Esophagus mucosa (tissue), 1 donor: ENCODE measurements at regions not wholly inside any gene's neighbourhood (a gene's known extent, or its start where the extent isn't known, plus 50 kb on each side); places are given as distances from the start of the nearest gene placed in this dataset.
"Not testable (repeated sequence)": the region's sequence is repeated elsewhere in the genome, so short reads cannot be mapped to it uniquely, and the experiment has no call there.

ENCODE experiments used
- ATAC-seq: fragments of 200-7000 bp; cut with Tn5 transposase; one replicate; pipeline ENCODE4 v1.9.1; 2020
- donor health status: DM: yes; HTN: yes; CAD: no.

DNA sequence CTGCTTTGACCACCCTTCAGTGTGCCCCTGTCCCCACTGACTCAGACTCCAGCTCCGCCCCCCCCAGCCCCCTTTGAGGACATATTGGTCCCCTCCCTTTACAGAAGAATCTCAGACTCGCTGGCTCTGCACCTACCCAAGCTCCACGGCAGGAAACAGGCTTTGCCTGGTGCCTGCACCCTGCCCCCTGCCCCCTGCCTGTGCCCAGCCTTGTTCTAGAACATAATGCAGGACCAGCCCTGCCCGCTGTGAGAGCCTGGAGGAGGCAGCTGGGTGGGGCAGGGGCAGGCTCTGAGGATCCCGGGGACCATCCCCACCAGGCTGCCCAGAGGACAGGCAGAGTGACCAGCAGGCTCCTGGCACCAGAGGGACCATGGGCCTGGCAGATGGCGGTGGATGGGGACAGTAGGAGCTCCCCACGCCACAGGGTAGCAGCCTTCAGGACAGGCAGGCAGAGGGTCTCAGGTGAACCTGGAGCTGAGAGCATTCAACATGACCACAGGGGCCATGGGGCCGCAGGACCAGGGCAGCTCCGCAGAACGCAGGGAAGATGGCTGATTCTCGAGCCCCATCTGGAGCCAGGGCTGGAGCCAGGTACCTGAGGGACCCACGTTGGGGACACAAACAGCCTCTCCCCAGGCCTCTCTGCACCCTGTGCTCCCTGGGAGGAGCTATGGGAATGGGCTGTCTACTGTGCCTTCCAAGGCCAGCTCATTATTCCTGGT is 165.0 kb upstream of the FOXD4L5 start:
- not testable (repeated sequence) for ATAC-seq

DNA sequence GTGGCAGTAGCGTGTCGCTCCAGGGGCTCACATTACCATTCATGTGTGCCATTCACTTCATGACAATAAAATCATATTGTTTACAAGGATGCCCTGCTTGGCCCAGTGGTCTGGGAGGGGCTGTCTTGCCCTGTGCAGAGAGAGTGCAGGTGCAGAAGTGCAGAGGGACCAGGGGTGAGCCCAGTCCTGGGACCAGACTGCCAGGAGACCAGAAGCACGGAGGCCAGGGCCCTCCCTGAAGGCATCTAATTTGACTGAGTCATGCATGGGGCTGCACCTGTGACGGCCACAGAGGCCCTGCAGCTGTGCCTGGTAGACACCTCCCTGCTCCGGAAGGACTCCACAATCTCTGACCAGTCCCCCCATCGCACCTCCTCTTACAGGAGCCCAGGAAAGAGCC is 164.4 kb upstream of the FOXD4L5 start:
- no peak for ATAC-seq

GRCh38 chr9:65447146-65447545 is 162.1 kb upstream of the FOXD4L5 start:
- not testable (repeated sequence) for ATAC-seq

GRCh38 chr9:65445991-65446390 is 161.0 kb upstream of the FOXD4L5 start:
- not testable (repeated sequence) for ATAC-seq

DNA sequence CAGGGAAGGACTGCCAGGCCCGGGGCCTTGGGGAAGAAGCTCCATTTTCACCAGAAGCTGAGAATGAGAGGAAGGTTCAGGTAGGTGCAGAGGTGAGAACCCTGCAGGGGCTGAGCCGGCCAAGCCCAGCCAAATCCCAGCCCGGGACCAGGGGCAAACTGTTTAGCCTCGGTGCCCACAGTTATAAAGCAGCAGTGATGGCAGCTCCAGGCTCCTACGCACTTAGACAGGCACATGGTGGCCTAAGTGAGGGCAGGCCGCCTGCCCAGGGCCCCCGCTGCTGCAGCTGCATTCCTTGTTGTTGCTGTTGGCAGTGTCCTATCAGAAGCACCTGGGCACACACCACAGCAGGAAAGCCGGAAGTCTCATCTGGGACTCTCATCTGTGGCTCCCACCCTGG is 159.9 kb upstream of the FOXD4L5 start:
- no peak for ATAC-seq

DNA sequence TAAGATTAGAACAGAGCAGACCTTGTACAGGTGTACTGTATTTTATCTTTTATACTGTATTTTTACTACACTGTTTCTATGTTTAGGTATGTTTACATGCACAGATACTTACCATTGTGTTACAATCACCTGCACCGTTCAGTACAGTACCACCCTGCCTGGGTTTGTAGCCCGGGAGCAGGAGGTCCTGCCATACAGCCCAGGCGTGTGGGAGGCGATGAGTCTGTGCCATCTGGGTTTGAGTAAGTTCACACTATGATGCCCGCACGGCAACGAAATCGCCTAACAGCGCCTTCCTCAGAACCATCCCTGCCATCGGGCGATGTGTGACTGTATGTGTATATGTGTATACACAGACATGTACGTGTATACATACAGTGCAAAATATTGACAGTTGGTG is 157.1 kb upstream of the FOXD4L5 start:
- not testable (repeated sequence) for ATAC-seq

- ATAC-seq = not testable (repeated sequence)
Measured at GRCh38 chr9:65441324-65441920, 156.4 kb upstream of the FOXD4L5 start.

DNA sequence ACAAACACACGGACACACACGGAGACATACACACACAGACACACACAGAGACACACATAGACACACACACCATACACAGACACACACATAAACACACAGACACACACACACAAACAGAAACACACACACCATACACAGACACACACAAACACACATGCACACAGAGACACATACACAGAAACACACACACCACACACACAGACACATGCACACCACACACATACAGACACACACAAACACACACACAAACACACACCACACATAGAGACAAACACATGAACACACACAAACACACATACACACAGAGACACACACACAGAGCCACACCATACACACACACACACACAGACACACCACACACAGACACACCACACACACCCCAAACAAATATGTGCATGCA is 152.7 kb upstream of the FOXD4L5 start:
- no peak for ATAC-seq

- ATAC-seq = no peak
Measured at GRCh38 chr9:65435464-65435863, 150.5 kb upstream of the FOXD4L5 start.

GRCh38 chr9:65432722-65433323 is 147.8 kb upstream of the FOXD4L5 start:
- ATAC-seq = no peak

- no peak for ATAC-seq
Measured at GRCh38 chr9:65432051-65432450, 147.0 kb upstream of the FOXD4L5 start.

DNA sequence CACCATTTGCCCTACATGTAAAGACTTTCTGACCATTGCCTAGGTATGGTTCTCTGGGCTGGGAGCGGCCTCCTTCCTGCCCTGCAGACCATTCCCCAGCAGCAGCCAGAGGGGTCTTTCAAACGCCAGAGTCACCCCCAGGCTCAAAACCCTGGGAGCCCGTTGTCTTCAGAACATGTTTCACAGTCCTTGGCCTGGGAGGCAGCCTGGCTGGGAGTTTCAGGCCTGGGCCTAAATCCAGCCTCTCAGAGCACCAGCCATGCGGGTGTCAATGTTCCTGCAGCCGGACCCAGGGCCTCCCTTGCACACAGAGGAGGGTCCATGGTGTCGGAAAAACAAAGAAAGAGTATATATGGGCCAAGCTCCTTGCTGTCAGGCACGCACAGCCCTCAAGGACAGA is 145.2 kb upstream of the FOXD4L5 start:
- no peak for ATAC-seq

- ATAC-seq = not testable (repeated sequence)
Measured at GRCh38 chr9:65427361-65427760, 142.4 kb upstream of the FOXD4L5 start.

DNA sequence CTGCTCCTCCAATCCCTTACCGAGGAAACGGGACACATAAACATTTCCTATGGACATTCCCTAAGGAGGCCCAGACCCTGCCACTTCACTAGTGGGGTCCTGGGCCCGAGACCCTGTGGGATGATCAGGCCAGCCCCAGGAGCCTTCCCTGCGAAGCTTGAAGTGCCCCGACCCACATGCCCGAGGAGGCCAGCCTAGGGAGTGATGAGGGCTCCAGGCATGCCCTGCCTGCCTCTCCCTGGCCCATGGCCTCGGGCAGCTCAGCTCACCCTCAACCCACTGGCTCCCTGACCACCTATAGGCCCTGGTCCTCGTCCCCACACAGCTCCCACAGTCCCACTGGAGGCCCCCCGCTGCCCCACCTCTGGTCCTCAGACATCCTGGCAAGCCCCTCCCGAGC is 141.8 kb upstream of the FOXD4L5 start:
- ATAC-seq = not testable (repeated sequence)

DNA sequence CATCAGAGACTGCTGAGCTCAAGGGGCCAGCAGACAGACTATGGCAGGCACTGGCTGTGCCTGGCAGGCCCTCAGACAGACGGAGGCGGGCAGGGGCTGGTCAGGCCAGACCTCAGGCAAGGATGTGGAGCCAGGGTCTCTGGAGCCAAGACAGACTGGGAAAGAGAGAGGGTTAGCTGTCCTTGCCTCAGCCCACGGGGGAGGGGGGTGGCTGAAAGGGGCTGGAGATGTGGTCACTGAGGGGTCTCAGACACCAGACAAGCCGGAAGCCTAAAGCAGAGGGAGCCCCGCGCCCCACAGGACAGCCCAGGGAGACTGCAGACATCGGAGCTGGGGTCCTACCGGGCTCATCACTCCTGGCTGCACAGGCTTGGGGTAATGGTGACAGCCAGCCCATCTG is 141.2 kb upstream of the FOXD4L5 start:
- ATAC-seq = peak; percentile 19

DNA sequence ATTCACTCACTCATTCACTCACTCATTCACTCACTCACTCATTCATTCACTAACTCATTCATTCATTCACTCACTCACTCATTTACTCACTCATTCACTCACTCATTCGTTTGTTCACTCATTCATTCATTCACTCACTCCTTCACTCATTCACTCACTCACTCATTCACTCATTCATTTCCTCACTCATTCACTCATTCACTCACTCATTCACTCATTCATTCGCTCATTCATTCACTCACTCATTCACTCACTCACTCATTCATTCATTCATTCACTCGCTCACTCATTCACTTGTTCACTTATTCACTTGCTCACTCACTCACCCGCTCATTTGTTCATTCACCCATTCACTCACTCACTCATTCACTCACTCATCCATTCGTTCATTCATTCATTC is 140.2 kb upstream of the FOXD4L5 start:
- not testable (repeated sequence) for ATAC-seq

DNA sequence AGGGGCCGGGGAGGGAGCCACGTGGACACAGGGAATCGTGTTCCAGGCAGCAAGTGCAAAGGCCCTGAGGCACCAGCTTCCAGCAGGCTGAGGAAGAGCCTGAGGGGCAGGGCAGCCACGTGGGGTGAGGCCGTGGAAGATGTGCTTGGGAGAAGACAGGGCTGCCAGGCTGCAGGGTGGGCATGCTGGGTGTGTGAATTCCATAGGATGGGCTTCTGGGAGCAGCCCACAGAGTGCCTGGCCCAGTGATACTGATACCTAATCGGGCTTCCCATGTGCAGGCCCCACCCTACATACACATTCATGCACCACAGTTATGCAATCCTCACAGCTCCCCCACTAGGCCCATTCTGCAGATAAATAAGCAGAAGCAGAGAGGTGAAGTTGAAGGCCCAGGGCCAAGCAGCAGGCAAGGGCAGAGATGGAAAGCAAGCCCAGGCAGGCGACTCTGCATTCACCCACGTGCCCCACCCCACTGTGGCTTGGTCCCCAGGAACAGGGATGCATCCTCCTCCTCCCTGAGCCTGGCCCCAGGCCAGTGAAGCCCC is 139.5 kb upstream of the FOXD4L5 start:
- peak; percentile 50 for ATAC-seq

- ATAC-seq = not testable (repeated sequence)
Measured at GRCh38 chr9:65423691-65424436, 138.9 kb upstream of the FOXD4L5 start.

DNA sequence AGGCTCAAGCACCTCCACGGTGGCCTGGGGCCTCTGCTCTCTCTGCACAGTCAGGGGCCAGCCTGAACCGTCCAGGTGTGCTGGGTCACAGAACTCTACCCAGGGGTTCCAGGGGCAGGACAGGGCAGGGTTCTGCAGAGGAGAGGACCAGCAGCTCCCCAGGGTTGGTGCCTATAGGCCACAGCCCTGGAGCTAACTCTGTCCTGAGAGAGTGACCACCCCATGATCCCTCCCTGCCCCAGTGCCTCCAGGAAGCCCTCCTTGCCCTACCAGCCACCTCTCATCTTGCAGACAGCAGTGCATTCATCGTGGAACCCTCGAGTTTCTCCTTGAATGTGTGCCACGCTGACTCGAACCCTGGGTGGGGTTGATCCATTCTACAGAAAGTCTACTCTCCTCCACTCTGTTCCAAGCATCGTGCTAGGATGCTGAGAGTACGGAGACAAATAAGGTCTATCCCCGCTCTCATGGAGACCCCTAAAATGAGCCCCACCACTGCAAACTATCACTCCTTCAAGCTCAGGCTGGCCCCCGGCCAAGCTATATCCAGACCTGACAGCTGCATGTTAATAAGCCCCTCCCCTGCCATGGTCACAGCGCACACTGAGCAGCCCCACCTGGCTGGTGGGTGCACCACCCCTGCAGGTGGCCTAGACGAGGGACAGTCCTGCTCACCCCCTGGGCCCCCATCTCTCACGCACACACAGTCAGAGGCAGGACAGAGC is 138.1 kb upstream of the FOXD4L5 start:
- peak; percentile 7 for ATAC-seq

DNA sequence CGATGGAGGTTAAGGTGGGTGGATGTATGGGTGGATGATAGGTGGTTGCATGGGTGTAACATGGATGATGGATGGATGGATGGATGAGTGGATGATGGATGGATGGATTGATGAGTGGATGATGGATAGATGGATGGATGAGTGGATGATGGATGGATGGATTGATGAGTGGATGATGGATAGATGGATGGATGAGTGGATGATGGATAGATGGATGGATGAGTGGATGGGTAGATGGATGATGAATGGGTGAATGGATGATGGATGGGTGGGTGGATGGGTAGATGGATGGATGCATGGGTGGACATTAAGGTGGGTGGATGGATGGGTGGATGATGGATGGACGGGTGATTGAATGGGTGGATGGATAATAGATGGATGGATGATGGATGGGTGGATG is 136.5 kb upstream of the FOXD4L5 start:
- ATAC-seq = not testable (repeated sequence)

DNA sequence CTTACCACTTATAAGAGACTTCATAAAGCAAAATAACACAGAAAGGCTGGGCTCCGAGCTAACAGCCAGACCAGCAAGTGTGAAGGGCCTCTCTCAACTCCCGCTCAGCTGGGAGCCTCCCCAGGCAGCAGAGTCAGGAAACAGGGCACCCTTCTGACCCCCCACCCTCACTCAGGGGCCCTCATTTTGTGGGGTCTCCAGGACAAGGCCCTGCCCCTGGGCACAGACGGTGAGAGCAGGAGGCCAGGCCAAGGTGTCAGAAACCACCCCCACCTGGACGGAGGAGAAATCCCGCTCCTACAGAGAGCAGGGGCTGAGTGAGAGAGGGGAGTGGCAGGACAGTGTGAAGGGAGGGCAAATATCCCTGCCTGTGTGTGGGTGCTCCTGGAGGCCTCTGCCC is 135.8 kb upstream of the FOXD4L5 start:
- no peak for ATAC-seq

DNA sequence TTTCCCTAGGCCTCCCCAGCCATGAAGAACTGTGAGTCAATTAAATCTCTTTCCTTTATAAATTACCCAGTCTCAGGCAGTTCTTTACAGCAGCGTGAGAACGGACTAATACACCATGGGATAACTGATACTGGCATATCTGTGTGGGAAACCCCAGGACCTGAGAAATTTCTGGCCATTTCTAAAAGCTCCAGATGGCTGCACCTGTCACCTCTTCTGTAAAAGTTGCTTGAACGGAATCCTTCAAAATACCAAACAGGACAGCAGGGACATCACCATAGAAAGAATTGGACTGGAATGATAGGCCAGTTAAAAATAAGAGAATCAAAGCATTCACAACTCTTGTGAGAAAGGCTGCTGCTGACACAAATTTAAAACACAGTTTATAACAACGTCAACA is 134.0 kb upstream of the FOXD4L5 start:
- not testable (repeated sequence) for ATAC-seq
